ENCODE measurements at regions not wholly inside any gene's neighbourhood (a gene's known extent, or its start where the extent isn't known, plus 50 kb on each side); places are given as distances from the start of the nearest gene placed in this dataset.

GRCh38 chr1:70874063-70874462, 173.6 kb downstream of the PTGER3 start:
- no peak for DNase-seq
- intact Hi-C loops (cut with DNase I, micrococcal nuclease): no loop called here
- H3K9me3 Mint-ChIP-seq (ENCODE audit: low read depth): peaks cover 2% of the 10 kb centered on the region
- no peaks in the 10 kb centered on the region for H3K4me1 Mint-ChIP-seq
- CTCF ChIA-PET: no interaction called here
- H3K27ac Mint-ChIP-seq: no peak overlapping the region
- H3K36me3 Mint-ChIP-seq (ENCODE audit: low read depth): no peaks in the 10 kb centered on the region
- H3K27me3 Mint-ChIP-seq: no peaks in the 10 kb centered on the region
- no peak for ATAC-seq
- POLR2A ChIA-PET: no interaction called here
- no peak overlapping the region for H3K4me3 Mint-ChIP-seq

GRCh38 chr1:70874818-70875217, 172.8 kb downstream of the PTGER3 start:
- Mint-ChIP-seq H3K9me3 (ENCODE audit: low read depth) (peaks cover 2% of the 10 kb centered on the region), H3K4me1 (no peaks in the 10 kb centered on the region), H3K27me3 (no peaks in the 10 kb centered on the region), H3K36me3 (ENCODE audit: low read depth) (no peaks in the 10 kb centered on the region), H3K4me3 (no peak overlapping the region), H3K27ac (no peak overlapping the region)
- ChIA-PET POLR2A (no interaction called here), CTCF (no interaction called here)
- ATAC-seq (no peak), DNase-seq (no peak)
- intact Hi-C loops (cut with DNase I, micrococcal nuclease): no loop called here

GRCh38 chr1:70877343-70877742, 170.3 kb downstream of the PTGER3 start:
- DNase-seq (no peak), ATAC-seq (no peak)
- ChIA-PET CTCF (no interaction called here), POLR2A (no interaction called here)
- intact Hi-C loops (cut with DNase I, micrococcal nuclease): no loop called here
- no peak overlapping the region for H3K27ac Mint-ChIP-seq
- peaks cover 2% of the 10 kb centered on the region for H3K27me3 Mint-ChIP-seq
- H3K36me3 Mint-ChIP-seq (ENCODE audit: low read depth): no peaks in the 10 kb centered on the region
- no peak overlapping the region for H3K4me3 Mint-ChIP-seq
- peaks cover 2% of the 10 kb centered on the region for H3K9me3 Mint-ChIP-seq (ENCODE audit: low read depth)
- H3K4me1 Mint-ChIP-seq: no peaks in the 10 kb centered on the region

- ChIA-PET POLR2A (no interaction called here), CTCF (no interaction called here)
- no peaks in the 10 kb centered on the region for H3K27me3 Mint-ChIP-seq
- DNase-seq: no peak
- no peak overlapping the region for H3K27ac Mint-ChIP-seq
- H3K9me3 Mint-ChIP-seq (ENCODE audit: low read depth): no peaks in the 10 kb centered on the region
- H3K4me3 Mint-ChIP-seq: no peak overlapping the region
- H3K4me1 Mint-ChIP-seq: no peaks in the 10 kb centered on the region
- no peaks in the 10 kb centered on the region for H3K36me3 Mint-ChIP-seq (ENCODE audit: low read depth)
- ATAC-seq: no peak
- intact Hi-C loops (cut with DNase I, micrococcal nuclease): no loop called here
These were observed 159.7 kb downstream of the PTGER3 start for GRCh38 chr1:70887936-70888335.

GRCh38 chr1:70888722-70889121, 158.9 kb downstream of the PTGER3 start:
- Mint-ChIP-seq H3K27ac (no peak overlapping the region), H3K4me3 (no peak overlapping the region), H3K9me3 (ENCODE audit: low read depth) (no peaks in the 10 kb centered on the region), H3K36me3 (ENCODE audit: low read depth) (no peaks in the 10 kb centered on the region), H3K27me3 (no peaks in the 10 kb centered on the region), H3K4me1 (no peaks in the 10 kb centered on the region)
- DNase-seq: no peak
- ChIA-PET POLR2A (no interaction called here), CTCF (no interaction called here)
- intact Hi-C loops (cut with DNase I, micrococcal nuclease): no loop called here
- no peak for ATAC-seq

GRCh38 chr1:70890408-70890807, 157.2 kb downstream of the PTGER3 start:
- Mint-ChIP-seq H3K36me3 (ENCODE audit: low read depth) (no peaks in the 10 kb centered on the region), H3K4me3 (no peak overlapping the region), H3K9me3 (ENCODE audit: low read depth) (no peaks in the 10 kb centered on the region), H3K4me1 (no peaks in the 10 kb centered on the region), H3K27me3 (no peaks in the 10 kb centered on the region), H3K27ac (no peak overlapping the region)
- DNase-seq (no peak), ATAC-seq (no peak)
- CTCF ChIA-PET: no interaction called here
- intact Hi-C loops (cut with DNase I, micrococcal nuclease): no loop called here
- POLR2A ChIA-PET: no interaction called here

- H3K4me3 Mint-ChIP-seq: no peak overlapping the region
- ChIA-PET CTCF (interaction anchor here (1.0 kb wide), 1 partner anchor 21 kb away, joined by 3 read pairs; no protein-coding TSS in a partner anchor), POLR2A (no interaction called here)
- no peaks in the 10 kb centered on the region for H3K4me1 Mint-ChIP-seq
- ATAC-seq (no peak), DNase-seq (no peak)
- H3K27me3 Mint-ChIP-seq: no peaks in the 10 kb centered on the region
- no peaks in the 10 kb centered on the region for H3K36me3 Mint-ChIP-seq (ENCODE audit: low read depth)
- intact Hi-C loops (cut with DNase I, micrococcal nuclease): no loop called here
- no peak overlapping the region for H3K27ac Mint-ChIP-seq
- H3K9me3 Mint-ChIP-seq (ENCODE audit: low read depth): no peaks in the 10 kb centered on the region
These were observed 156.4 kb downstream of the PTGER3 start for GRCh38 chr1:70891051-70891843.

- Mint-ChIP-seq H3K27me3 (no peaks in the 10 kb centered on the region), H3K27ac (no peak overlapping the region), H3K4me3 (no peak overlapping the region), H3K36me3 (ENCODE audit: low read depth) (no peaks in the 10 kb centered on the region), H3K4me1 (no peaks in the 10 kb centered on the region), H3K9me3 (ENCODE audit: low read depth) (no peaks in the 10 kb centered on the region)
- POLR2A ChIA-PET: no interaction called here
- ATAC-seq: no peak
- CTCF ChIA-PET: no interaction called here
- no peak for DNase-seq
- intact Hi-C loops (cut with DNase I, micrococcal nuclease): no loop called here
These were observed 155.5 kb downstream of the PTGER3 start for GRCh38 chr1:70892140-70892539.

GRCh38 chr1:70892930-70893329, 154.7 kb downstream of the PTGER3 start:
- DNase-seq (no peak), ATAC-seq (no peak)
- Mint-ChIP-seq H3K36me3 (ENCODE audit: low read depth) (no peaks in the 10 kb centered on the region), H3K4me1 (no peaks in the 10 kb centered on the region), H3K27ac (no peak overlapping the region), H3K9me3 (ENCODE audit: low read depth) (no peaks in the 10 kb centered on the region), H3K4me3 (no peak overlapping the region), H3K27me3 (no peaks in the 10 kb centered on the region)
- POLR2A ChIA-PET: no interaction called here
- intact Hi-C loops (cut with DNase I, micrococcal nuclease): no loop called here
- CTCF ChIA-PET: interaction anchor here (0.7 kb wide), 1 partner anchor 182 kb away, joined by 3 read pairs; no protein-coding TSS in a partner anchor

- intact Hi-C loops (cut with DNase I, micrococcal nuclease): no loop called here
- H3K4me3 Mint-ChIP-seq: no peak overlapping the region
- no peak for DNase-seq
- no peaks in the 10 kb centered on the region for H3K9me3 Mint-ChIP-seq (ENCODE audit: low read depth)
- ATAC-seq: no peak
- H3K27ac Mint-ChIP-seq: no peak overlapping the region
- no peaks in the 10 kb centered on the region for H3K4me1 Mint-ChIP-seq
- peaks cover 3% of the 10 kb centered on the region for H3K27me3 Mint-ChIP-seq
- ChIA-PET CTCF (interaction anchor here (0.7 kb wide), 1 partner anchor 183 kb away, joined by 3 read pairs; no protein-coding TSS in a partner anchor), POLR2A (no interaction called here)
- H3K36me3 Mint-ChIP-seq (ENCODE audit: low read depth): no peaks in the 10 kb centered on the region
These were observed 154.2 kb downstream of the PTGER3 start for GRCh38 chr1:70893381-70893780.

- ATAC-seq (no peak), DNase-seq (no peak)
- intact Hi-C loops (cut with DNase I, micrococcal nuclease): no loop called here
- POLR2A ChIA-PET: interaction anchor here (0.5 to 0.7 kb wide), 2 partner anchors 45 to 172 kb away, joined by 3 to 6 read pairs; no protein-coding TSS in a partner anchor
- CTCF ChIA-PET: no interaction called here
- Mint-ChIP-seq H3K4me3 (no peak overlapping the region), H3K36me3 (ENCODE audit: low read depth) (no peaks in the 10 kb centered on the region), H3K9me3 (ENCODE audit: low read depth) (no peaks in the 10 kb centered on the region), H3K27me3 (peaks cover 3% of the 10 kb centered on the region), H3K4me1 (no peaks in the 10 kb centered on the region), H3K27ac (no peak overlapping the region)
These were observed 152.1 kb downstream of the PTGER3 start for GRCh38 chr1:70895531-70895930.

- DNase-seq (no peak), ATAC-seq (no peak)
- H3K36me3 Mint-ChIP-seq (ENCODE audit: low read depth): no peaks in the 10 kb centered on the region
- no peaks in the 10 kb centered on the region for H3K9me3 Mint-ChIP-seq (ENCODE audit: low read depth)
- CTCF ChIA-PET: no interaction called here
- H3K27me3 Mint-ChIP-seq: peaks cover 5% of the 10 kb centered on the region
- no peak overlapping the region for H3K4me3 Mint-ChIP-seq
- no peak overlapping the region for H3K27ac Mint-ChIP-seq
- POLR2A ChIA-PET: interaction anchor here (0.5 to 0.6 kb wide), 2 partner anchors 161 to 171 kb away, joined by 3 to 6 read pairs; no protein-coding TSS in a partner anchor
- no peaks in the 10 kb centered on the region for H3K4me1 Mint-ChIP-seq
- intact Hi-C loops (cut with DNase I, micrococcal nuclease): no loop called here
These were observed 151.4 kb downstream of the PTGER3 start for GRCh38 chr1:70896224-70896623.
